GM12878 (cell line): ENCODE measurements at regions not wholly inside any gene's neighbourhood (a gene's known extent, or its start where the extent isn't known, plus 50 kb on each side); places are given as distances from the start of the nearest gene placed in this dataset.

ENCODE experiments used
- ATAC-seq: fragments of 200-7000 bp; cut with Tn5 transposase; 3 replicates; pipeline ENCODE4 v1.9.1; 2020; ENCODE audit warnings: mild to moderate bottlenecking, moderate library complexity
- BruUV-seq: library from RNA; stranded (reverse); fragments of 400-500 nt; replicated peaks from 2 replicates; lab custom pipeline; 2021; lab: Mats Ljungman, UMichigan
- CTCF ChIA-PET: fragments of 300-600 bp; sonication (Branson Sonifier 250); formaldehyde crosslinking; extraction: SDS; loops from one replicate; lab custom pipeline; 2021; ENCODE audit warnings: inconsistent platforms; lab: Yijun Ruan, JAX
- POLR2A ChIA-PET: fragments of 350-600 bp; formaldehyde crosslinking; extraction: SDS; loops from one replicate; lab custom pipeline; 2021; ENCODE audit warnings: inconsistent platforms; lab: Charles Lee
- RAD21 ChIA-PET: fragments of 300-600 bp; sonication (Branson Sonifier 250); formaldehyde crosslinking; loops from one replicate; lab custom pipeline; 2023; ENCODE audit warnings: antibody characterized with exemption; ENCODE audit not compliant: unreplicated experiment; lab: Charles Lee
- SMC1A ChIA-PET: fragments of 300-600 bp; sonication (Branson Sonifier 250); formaldehyde crosslinking; loops from one replicate; lab custom pipeline; 2023; ENCODE audit not compliant: unreplicated experiment, uncharacterized antibody; lab: Charles Lee
- DNase-seq: peaks from one replicate; pipeline ENCODE4 v3.0.0-alpha.2; 2011; ENCODE audit warnings: low read depth, low spot score
- FAIRE-seq: peaks from 3 replicates; lab custom pipeline; 2011; peaks lifted over from hg19 to GRCh38; lab: Jason Lieb, UNC
- H2AFZ ChIP-seq: 2 replicates; pipeline ENCODE4 v1.6.0; 2011; ENCODE audit warnings: low read depth, low read length, control low read depth; ENCODE audit not compliant: control insufficient read depth
- H3K27ac ChIP-seq: 2 replicates; pipeline ENCODE4 v1.5.1; 2011; ENCODE audit warnings: control low read depth; ENCODE audit not compliant: control insufficient read depth, insufficient read depth
- H3K27me3 ChIP-seq, 2 experiments: replicated peaks in 1 of 2; 2 replicates each; pipeline versions ENCODE4 v1.6.0 to v1.6.1; 2011; ENCODE audit warnings: low read length in 1 of 2; ENCODE audit not compliant: control insufficient read depth in 2 of 2, insufficient read depth in 2 of 2
- H3K36me3 ChIP-seq, 2 experiments: 2 replicates each; pipeline ENCODE4 v1.5.1; 2011; ENCODE audit warnings: low read length in 1 of 2; ENCODE audit not compliant: control insufficient read depth in 2 of 2, insufficient read depth in 2 of 2
- H3K4me1 ChIP-seq: 2 replicates; pipeline ENCODE4 v1.6.1; 2011; ENCODE audit warnings: mild to moderate bottlenecking, low read length, moderate library complexity, mixed read lengths; ENCODE audit not compliant: control insufficient read depth, insufficient read depth
- H3K4me2 ChIP-seq: 2 replicates; pipeline ENCODE4 v1.6.0; 2011; ENCODE audit warnings: control low read depth; ENCODE audit not compliant: control insufficient read depth, insufficient read depth
- H3K4me3 ChIP-seq: fragments of 200-600 bp; sonication (generic); 2 replicates; pipeline ENCODE4 v1.5.1; 2016
- H3K79me2 ChIP-seq: 2 replicates; pipeline ENCODE4 v1.6.0; 2011; ENCODE audit warnings: low read length; ENCODE audit not compliant: control insufficient read depth, insufficient read depth
- H3K9ac ChIP-seq: 2 replicates; pipeline ENCODE4 v1.8.0; 2011; ENCODE audit warnings: low read length, control low read depth, mixed read lengths; ENCODE audit not compliant: control insufficient read depth, insufficient read depth
- H3K9me3 ChIP-seq: replicated peaks from 3 replicates; pipeline ENCODE4 v1.5.1; 2011; ENCODE audit warnings: mild to moderate bottlenecking, low read length; ENCODE audit not compliant: control insufficient read depth, insufficient read depth
- H4K20me1 ChIP-seq: 2 replicates; pipeline ENCODE4 v1.6.0; 2011; ENCODE audit not compliant: control insufficient read depth, insufficient read depth
- BMI1 ChIP-seq: fragments of 450-650 bp; IDR thresholded peaks from 2 replicates; pipeline ENCODE4 v1.6.1; 2016; ENCODE audit warnings: mild to moderate bottlenecking, moderate library complexity, borderline replicate concordance
- MAX ChIP-seq: IDR thresholded peaks from 2 replicates; pipeline ENCODE4 v1.6.1; 2012; ENCODE audit warnings: low read depth, low read length, improper control_type of control experiment
- TARDBP ChIP-seq: IDR thresholded peaks from 2 replicates; pipeline ENCODE4 v1.6.1; 2016; ENCODE audit warnings: borderline replicate concordance
- USF1 ChIP-seq: IDR thresholded peaks from 2 replicates; pipeline ENCODE4 v1.6.1; 2011; ENCODE audit warnings: borderline replicate concordance, low read depth, mild to moderate bottlenecking, moderate library complexity, mixed read lengths, low read length; ENCODE audit not compliant: insufficient read depth; ENCODE audit errors: extremely low read length
- ZBTB40 ChIP-seq: fragments of 450-650 bp; IDR thresholded peaks from 2 replicates; pipeline ENCODE4 v1.6.1; 2016; ENCODE audit warnings: mild to moderate bottlenecking, moderate library complexity, borderline replicate concordance
- WGBS: methylation state at CpG from one replicate; pipeline ENCODE4 v1.1.6; 2016; ENCODE audit warnings: low lambda C conversion rate; ENCODE audit not compliant: insufficient replicate concordance, insufficient coverage; ENCODE audit errors: missing lambda C conversion rate; 5-methylcytosine and 5-hydroxymethylcytosine counted together
- in situ Hi-C: fragments of 300-500 bp; cut with MboI; formaldehyde crosslinking; loops from 9 replicates; pipeline ENCODE4 v1.14.3; 2018; ENCODE audit warnings: mixed read lengths
- intact Hi-C: fragments of 100-400 bp; cut with micrococcal nuclease; formaldehyde crosslinking; loops from one replicate; pipeline ENCODE4 v1.14.2; 2022; ENCODE audit not compliant: unreplicated experiment
- TF ChIP-seq, protein P1 (sequence below): fragments of 450-650 bp; IDR thresholded peaks from 2 replicates; pipeline ENCODE4 v1.6.1; 2017; ENCODE audit warnings: mild to moderate bottlenecking, moderate library complexity
- TF ChIP-seq, protein P2 (sequence below): fragments of 450-650 bp; formaldehyde crosslinking; IDR thresholded peaks from 2 replicates; pipeline ENCODE4 v1.4.0; 2020; ENCODE audit warnings: mild to moderate bottlenecking, moderate library complexity

GRCh38 chr13:100773429-100773828 lies 98.8 kb upstream of the TMTC4 start:
- POLR2A ChIA-PET, result no interaction called here
- no peak for TF ChIP-seq MAX
- TF ChIP-seq TARDBP, result no peak
- TF ChIP-seq, protein P1, sequence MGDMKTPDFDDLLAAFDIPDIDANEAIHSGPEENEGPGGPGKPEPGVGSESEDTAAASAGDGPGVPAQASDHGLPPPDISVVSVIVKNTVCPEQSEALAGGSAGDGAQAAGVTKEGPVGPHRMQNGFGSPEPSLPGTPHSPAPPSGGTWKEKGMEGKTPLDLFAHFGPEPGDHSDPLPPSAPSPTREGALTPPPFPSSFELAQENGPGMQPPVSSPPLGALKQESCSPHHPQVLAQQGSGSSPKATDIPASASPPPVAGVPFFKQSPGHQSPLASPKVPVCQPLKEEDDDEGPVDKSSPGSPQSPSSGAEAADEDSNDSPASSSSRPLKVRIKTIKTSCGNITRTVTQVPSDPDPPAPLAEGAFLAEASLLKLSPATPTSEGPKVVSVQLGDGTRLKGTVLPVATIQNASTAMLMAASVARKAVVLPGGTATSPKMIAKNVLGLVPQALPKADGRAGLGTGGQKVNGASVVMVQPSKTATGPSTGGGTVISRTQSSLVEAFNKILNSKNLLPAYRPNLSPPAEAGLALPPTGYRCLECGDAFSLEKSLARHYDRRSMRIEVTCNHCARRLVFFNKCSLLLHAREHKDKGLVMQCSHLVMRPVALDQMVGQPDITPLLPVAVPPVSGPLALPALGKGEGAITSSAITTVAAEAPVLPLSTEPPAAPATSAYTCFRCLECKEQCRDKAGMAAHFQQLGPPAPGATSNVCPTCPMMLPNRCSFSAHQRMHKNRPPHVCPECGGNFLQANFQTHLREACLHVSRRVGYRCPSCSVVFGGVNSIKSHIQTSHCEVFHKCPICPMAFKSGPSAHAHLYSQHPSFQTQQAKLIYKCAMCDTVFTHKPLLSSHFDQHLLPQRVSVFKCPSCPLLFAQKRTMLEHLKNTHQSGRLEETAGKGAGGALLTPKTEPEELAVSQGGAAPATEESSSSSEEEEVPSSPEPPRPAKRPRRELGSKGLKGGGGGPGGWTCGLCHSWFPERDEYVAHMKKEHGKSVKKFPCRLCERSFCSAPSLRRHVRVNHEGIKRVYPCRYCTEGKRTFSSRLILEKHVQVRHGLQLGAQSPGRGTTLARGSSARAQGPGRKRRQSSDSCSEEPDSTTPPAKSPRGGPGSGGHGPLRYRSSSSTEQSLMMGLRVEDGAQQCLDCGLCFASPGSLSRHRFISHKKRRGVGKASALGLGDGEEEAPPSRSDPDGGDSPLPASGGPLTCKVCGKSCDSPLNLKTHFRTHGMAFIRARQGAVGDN, result no peak
- TF ChIP-seq BMI1, result no peak
- TF ChIP-seq ZBTB40, result no peak
- TF ChIP-seq, protein P2, sequence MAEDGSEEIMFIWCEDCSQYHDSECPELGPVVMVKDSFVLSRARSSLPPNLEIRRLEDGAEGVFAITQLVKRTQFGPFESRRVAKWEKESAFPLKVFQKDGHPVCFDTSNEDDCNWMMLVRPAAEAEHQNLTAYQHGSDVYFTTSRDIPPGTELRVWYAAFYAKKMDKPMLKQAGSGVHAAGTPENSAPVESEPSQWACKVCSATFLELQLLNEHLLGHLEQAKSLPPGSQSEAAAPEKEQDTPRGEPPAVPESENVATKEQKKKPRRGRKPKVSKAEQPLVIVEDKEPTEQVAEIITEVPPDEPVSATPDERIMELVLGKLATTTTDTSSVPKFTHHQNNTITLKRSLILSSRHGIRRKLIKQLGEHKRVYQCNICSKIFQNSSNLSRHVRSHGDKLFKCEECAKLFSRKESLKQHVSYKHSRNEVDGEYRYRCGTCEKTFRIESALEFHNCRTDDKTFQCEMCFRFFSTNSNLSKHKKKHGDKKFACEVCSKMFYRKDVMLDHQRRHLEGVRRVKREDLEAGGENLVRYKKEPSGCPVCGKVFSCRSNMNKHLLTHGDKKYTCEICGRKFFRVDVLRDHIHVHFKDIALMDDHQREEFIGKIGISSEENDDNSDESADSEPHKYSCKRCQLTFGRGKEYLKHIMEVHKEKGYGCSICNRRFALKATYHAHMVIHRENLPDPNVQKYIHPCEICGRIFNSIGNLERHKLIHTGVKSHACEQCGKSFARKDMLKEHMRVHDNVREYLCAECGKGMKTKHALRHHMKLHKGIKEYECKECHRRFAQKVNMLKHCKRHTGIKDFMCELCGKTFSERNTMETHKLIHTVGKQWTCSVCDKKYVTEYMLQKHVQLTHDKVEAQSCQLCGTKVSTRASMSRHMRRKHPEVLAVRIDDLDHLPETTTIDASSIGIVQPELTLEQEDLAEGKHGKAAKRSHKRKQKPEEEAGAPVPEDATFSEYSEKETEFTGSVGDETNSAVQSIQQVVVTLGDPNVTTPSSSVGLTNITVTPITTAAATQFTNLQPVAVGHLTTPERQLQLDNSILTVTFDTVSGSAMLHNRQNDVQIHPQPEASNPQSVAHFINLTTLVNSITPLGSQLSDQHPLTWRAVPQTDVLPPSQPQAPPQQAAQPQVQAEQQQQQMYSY (CRISPR knock-in tag), result no peak
- TF ChIP-seq USF1, result no peak
- Histone ChIP-seq H3K27me3 (no peaks in the 10 kb centered on the region), H3K27ac (no peak overlapping the region), H3K36me3 (no peaks in the 10 kb centered on the region), H3K9me3 (no peaks in the 10 kb centered on the region), H4K20me1 (no peaks in the 10 kb centered on the region), H3K4me3 (no peak overlapping the region), H3K9ac (no peak overlapping the region), H3K4me2 (no peak overlapping the region), H3K4me1 (no peaks in the 10 kb centered on the region), H3K79me2 (no peaks in the 10 kb centered on the region), H2AFZ (no peak overlapping the region)
- DNase-seq (no peak), ATAC-seq (no peak), FAIRE-seq (no peak)
- in situ Hi-C loops (no loop called here), intact Hi-C loops (no loop called here)
- 12% methylated on average over 3 of the region's 3 CpGs for WGBS
- SMC1A ChIA-PET, result no interaction called here
- RAD21 ChIA-PET, result no interaction called here
- no TSS peak for BruUV-seq
- CTCF ChIA-PET, result interaction anchor here (0.6 kb wide), 1 partner anchor 1028 kb away, joined by 3 read pairs; no protein-coding TSS in a partner anchor
